ENCODE measurements at regions not wholly inside any gene's neighbourhood (a gene's known extent, or its start where the extent isn't known, plus 50 kb on each side); places are given as distances from the start of the nearest gene placed in this dataset.

DNA sequence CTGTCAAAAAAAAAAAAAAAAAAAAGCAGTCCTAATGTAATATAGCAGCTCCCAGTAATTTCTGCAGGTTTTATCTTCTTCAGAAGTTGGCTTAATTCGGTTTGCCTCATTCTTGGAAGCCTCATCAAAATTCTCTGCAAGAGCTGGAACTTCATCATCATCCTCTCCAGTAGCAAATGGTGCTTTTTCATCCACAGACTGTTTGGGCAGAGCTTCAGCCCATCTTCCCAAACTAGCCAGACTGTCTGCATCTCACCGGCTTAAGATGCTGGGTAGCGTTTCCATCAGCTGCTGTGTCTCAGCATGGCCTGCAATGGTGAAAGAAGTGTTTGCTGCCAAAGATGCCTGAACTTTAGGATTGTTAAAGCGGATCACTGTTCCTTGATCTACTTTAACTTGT lies 112.6 kb downstream of the AIPL1 start:
- TF ChIP-seq RARB (CRISPR knock-in tag; IDR thresholded peaks at IDR 0.05) = no peak
- TF ChIP-seq, protein P1, sequence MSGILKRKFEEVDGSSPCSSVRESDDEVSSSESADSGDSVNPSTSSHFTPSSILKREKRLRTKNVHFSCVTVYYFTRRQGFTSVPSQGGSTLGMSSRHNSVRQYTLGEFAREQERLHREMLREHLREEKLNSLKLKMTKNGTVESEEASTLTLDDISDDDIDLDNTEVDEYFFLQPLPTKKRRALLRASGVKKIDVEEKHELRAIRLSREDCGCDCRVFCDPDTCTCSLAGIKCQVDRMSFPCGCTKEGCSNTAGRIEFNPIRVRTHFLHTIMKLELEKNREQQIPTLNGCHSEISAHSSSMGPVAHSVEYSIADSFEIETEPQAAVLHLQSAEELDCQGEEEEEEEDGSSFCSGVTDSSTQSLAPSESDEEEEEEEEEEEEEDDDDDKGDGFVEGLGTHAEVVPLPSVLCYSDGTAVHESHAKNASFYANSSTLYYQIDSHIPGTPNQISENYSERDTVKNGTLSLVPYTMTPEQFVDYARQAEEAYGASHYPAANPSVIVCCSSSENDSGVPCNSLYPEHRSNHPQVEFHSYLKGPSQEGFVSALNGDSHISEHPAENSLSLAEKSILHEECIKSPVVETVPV (CRISPR knock-in tag; IDR thresholded peaks at IDR 0.05) = no peak

All from SK-N-SH treated with all-trans-retinoic acid at 6 μM for 48 hours (cell line).